Neuronal stem cell (in vitro differentiated cells): ENCODE measurements at regions not wholly inside any gene's neighbourhood (a gene's known extent, or its start where the extent isn't known, plus 50 kb on each side); places are given as distances from the start of the nearest gene placed in this dataset.

Experiments
- DNase-seq: peaks from one replicate; pipeline ENCODE4 v3.0.0-alpha.2; 2013; ENCODE audit warnings: low spot score
- H2AFZ ChIP-seq: one replicate; pipeline ENCODE4 v1.6.1; 2013; ENCODE audit warnings: mild to moderate bottlenecking, low read length, inconsistent platforms
- H2AK5ac ChIP-seq: 2 replicates; pipeline ENCODE4 v1.6.1; 2013; ENCODE audit warnings: low read depth, mild to moderate bottlenecking, inconsistent platforms, low read length, moderate library complexity, mixed read lengths
- H2BK120ac ChIP-seq: 2 replicates; pipeline ENCODE4 v1.6.1; 2013; ENCODE audit warnings: low read depth, mild to moderate bottlenecking, inconsistent platforms, low read length, moderate library complexity, mixed read lengths
- H2BK12ac ChIP-seq: one replicate; pipeline ENCODE4 v1.6.1; 2013; ENCODE audit warnings: low read length, inconsistent platforms
- H2BK15ac ChIP-seq: 2 replicates; pipeline ENCODE4 v1.6.1; 2013; ENCODE audit warnings: mild to moderate bottlenecking, low read length, inconsistent platforms, mixed read lengths
- H2BK5ac ChIP-seq: one replicate; pipeline ENCODE4 v1.6.1; 2013; ENCODE audit warnings: inconsistent platforms, mild to moderate bottlenecking, low read length, moderate library complexity
- H3K14ac ChIP-seq: one replicate; pipeline ENCODE4 v1.6.1; 2013; ENCODE audit warnings: low read length, inconsistent platforms
- H3K18ac ChIP-seq: 2 replicates; pipeline ENCODE4 v1.6.1; 2013; ENCODE audit warnings: low read length, inconsistent platforms
- H3K23ac ChIP-seq: 2 replicates; pipeline ENCODE4 v1.6.1; 2013; ENCODE audit warnings: low read depth, mild to moderate bottlenecking, mixed read lengths, low read length, inconsistent platforms; ENCODE audit not compliant: poor library complexity
- H3K27ac ChIP-seq: replicated peaks from 3 replicates; pipeline ENCODE4 v1.5.1; 2013; ENCODE audit warnings: low read length, inconsistent platforms
- H3K27me3 ChIP-seq, 3 experiments: 2 replicates each; pipeline ENCODE4 v1.6.1; 2013; ENCODE audit warnings: low read length in 3 of 3, mild to moderate bottlenecking in 2 of 3, inconsistent platforms in 1 of 3, low read depth in 1 of 3, mixed read lengths in 1 of 3, moderate library complexity in 1 of 3; ENCODE audit not compliant: control insufficient read depth in 3 of 3, insufficient read depth in 3 of 3
- H3K36me3 ChIP-seq, 2 donors: replicated peaks in 1 of 2; 2 replicates each; pipeline ENCODE4 v1.6.1; 2013; ENCODE audit warnings: low read length in 2 of 2; ENCODE audit not compliant: control insufficient read depth in 2 of 2, insufficient read depth in 2 of 2
- H3K4ac ChIP-seq: 2 replicates; pipeline ENCODE4 v1.6.1; 2013; ENCODE audit warnings: inconsistent platforms, mild to moderate bottlenecking, low read length, moderate library complexity
- H3K4me1 ChIP-seq, 2 donors: 1 replicate in 1 of 2; 2 replicates in 1 of 2; pipeline ENCODE4 v1.6.1; 2013; ENCODE audit warnings: low read length in 2 of 2, low read depth in 1 of 2; ENCODE audit not compliant: control insufficient read depth in 2 of 2, insufficient read depth in 1 of 2
- H3K4me2 ChIP-seq: one replicate; pipeline ENCODE4 v1.6.1; 2013; ENCODE audit warnings: mild to moderate bottlenecking, low read length, inconsistent platforms; ENCODE audit not compliant: insufficient read depth, poor library complexity, severe bottlenecking
- H3K4me3 ChIP-seq, 2 donors: 2 replicates each; pipeline ENCODE4 v1.5.1; 2013; ENCODE audit warnings: low read length in 2 of 2, mild to moderate bottlenecking in 2 of 2, inconsistent platforms in 1 of 2, moderate library complexity in 1 of 2
- H3K79me1 ChIP-seq: one replicate; pipeline ENCODE4 v1.6.1; 2013; ENCODE audit warnings: low read depth, mild to moderate bottlenecking, inconsistent platforms, low read length, moderate library complexity
- H3K9ac ChIP-seq: one replicate; pipeline ENCODE4 v1.6.1; 2013; ENCODE audit warnings: mild to moderate bottlenecking, low read depth, low read length, inconsistent platforms; ENCODE audit not compliant: poor library complexity
- H3K9me3 ChIP-seq, 2 donors: replicated peaks in 1 of 2; 2 replicates each; pipeline versions ENCODE3 to v1.6.1; 2013; ENCODE audit warnings: low read length in 2 of 2, mild to moderate bottlenecking in 2 of 2, inconsistent platforms in 1 of 2, low read depth in 1 of 2, mixed read lengths in 1 of 2, moderate library complexity in 1 of 2; ENCODE audit not compliant: control insufficient read depth in 2 of 2, insufficient read depth in 1 of 2
- H4K8ac ChIP-seq: one replicate; pipeline ENCODE4 v1.6.1; 2013; ENCODE audit warnings: low read depth, mild to moderate bottlenecking, inconsistent platforms, low read length, moderate library complexity
- H4K91ac ChIP-seq: one replicate; pipeline ENCODE4 v1.6.1; 2013; ENCODE audit warnings: low read length, low read depth, mild to moderate bottlenecking, inconsistent platforms; ENCODE audit not compliant: poor library complexity
- WGBS, 2 donors: extraction: QIAGEN DNeasy Blood & Tissue Kit; methylation state at CpG; one replicate each; pipeline ENCODE4 v1.1.7; 2013; ENCODE audit warnings: missing lambda C conversion rate in 2 of 2, mixed read lengths in 1 of 2; ENCODE audit not compliant: insufficient read length in 2 of 2, insufficient replicate concordance in 1 of 2; ENCODE audit errors: extremely low coverage in 2 of 2; 5-methylcytosine and 5-hydroxymethylcytosine counted together

DNA sequence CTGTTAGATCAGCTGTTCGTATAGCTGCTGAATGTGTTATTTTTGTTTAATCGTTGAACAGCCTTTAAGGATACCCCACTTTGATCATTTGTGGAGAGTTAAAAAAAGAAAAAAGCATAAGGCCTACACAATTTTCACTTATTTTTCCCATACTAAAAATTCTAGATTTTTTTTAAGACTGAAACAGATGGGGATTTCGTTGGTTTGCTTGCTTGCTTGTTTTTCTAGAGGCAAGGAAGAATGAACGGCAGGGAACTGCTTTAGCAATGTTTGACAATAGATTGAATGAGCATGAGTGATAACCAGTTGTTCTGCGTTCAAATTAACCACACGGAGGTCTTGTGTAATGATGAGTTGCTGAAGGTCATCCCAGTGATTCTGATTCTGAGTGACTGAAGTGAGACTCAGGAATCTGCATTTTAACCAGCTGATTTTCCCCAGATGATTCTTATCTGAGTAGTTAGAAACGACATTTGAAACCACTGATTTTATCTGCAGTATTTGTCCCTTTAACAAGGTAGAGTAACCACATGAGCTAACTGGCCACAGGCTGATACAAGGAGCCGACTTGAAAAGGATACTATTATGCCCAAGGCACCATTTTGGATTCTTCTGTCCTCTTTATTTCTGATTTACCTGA lies 85.9 kb downstream of the GPR37 start:
- no peak overlapping the region for H3K27ac ChIP-seq
- no peak overlapping the region for H2BK12ac ChIP-seq
- no peak overlapping the region for H2BK5ac ChIP-seq
- H3K4ac ChIP-seq: no peak overlapping the region
- no peaks in the 10 kb centered on the region for H3K27me3 ChIP-seq
- no peak overlapping the region for H2BK15ac ChIP-seq
- H3K18ac ChIP-seq: no peak overlapping the region
- no peak overlapping the region for H2AFZ ChIP-seq
- no peaks in the 10 kb centered on the region for H3K36me3 ChIP-seq
- H3K14ac ChIP-seq: no peak overlapping the region
- H3K9ac ChIP-seq: no peak overlapping the region
- no peak overlapping the region for H3K4me3 ChIP-seq
- WGBS, 2 donors: no CpG with 5 or more reads among the region's 8 CpGs
- no peak overlapping the region for H2AK5ac ChIP-seq
- no peak overlapping the region for H4K91ac ChIP-seq
- no peak overlapping the region for H2BK120ac ChIP-seq
- H3K4me2 ChIP-seq: no peak overlapping the region
- no peak overlapping the region for H4K8ac ChIP-seq
- no peaks in the 10 kb centered on the region for H3K79me1 ChIP-seq
- H3K9me3 ChIP-seq: no peaks in the 10 kb centered on the region
- no peak overlapping the region for H3K23ac ChIP-seq
- DNase-seq: no peak
- H3K4me1 ChIP-seq: no peaks in the 10 kb centered on the region

DNA sequence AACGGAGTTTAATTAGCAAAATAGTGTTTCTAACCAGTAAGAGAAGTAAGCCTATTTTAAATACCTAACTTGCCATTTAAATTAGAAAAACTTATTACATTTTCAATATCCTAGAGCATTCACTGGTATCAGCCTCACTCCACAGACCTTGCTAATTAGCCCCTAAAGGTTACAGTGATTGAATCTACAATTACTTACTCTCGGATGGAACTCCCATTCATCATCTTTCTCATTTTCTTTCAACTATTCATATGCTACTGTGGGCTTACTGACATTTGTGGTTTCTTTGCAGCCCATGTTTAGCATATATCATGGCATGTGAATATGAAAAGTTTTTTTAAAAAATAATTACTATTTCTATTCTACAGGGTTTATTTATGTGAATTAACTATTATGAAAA lies 86.4 kb downstream of the GPR37 start:
- no peak overlapping the region for H4K91ac ChIP-seq
- no peak overlapping the region for H2AFZ ChIP-seq
- no peak overlapping the region for H3K9ac ChIP-seq
- DNase-seq: no peak
- no peak overlapping the region for H2BK120ac ChIP-seq
- H3K14ac ChIP-seq: no peak overlapping the region
- H2BK15ac ChIP-seq: no peak overlapping the region
- H3K79me1 ChIP-seq: no peaks in the 10 kb centered on the region
- H3K4me2 ChIP-seq: no peak overlapping the region
- H2AK5ac ChIP-seq: no peak overlapping the region
- no CpG with 5 or more reads among the region's 2 CpGs for WGBS, 2 donors
- H3K4me1 ChIP-seq: no peaks in the 10 kb centered on the region
- no peaks in the 10 kb centered on the region for H3K36me3 ChIP-seq
- no peak overlapping the region for H3K27ac ChIP-seq
- H3K9me3 ChIP-seq: no peaks in the 10 kb centered on the region
- no peak overlapping the region for H2BK12ac ChIP-seq
- no peak overlapping the region for H3K4ac ChIP-seq
- no peak overlapping the region for H4K8ac ChIP-seq
- H3K4me3 ChIP-seq: no peak overlapping the region
- H3K23ac ChIP-seq: no peak overlapping the region
- no peaks in the 10 kb centered on the region for H3K27me3 ChIP-seq
- no peak overlapping the region for H2BK5ac ChIP-seq
- no peak overlapping the region for H3K18ac ChIP-seq

GRCh38 chr7:124674451-124674850 lies 91.1 kb downstream of the GPR37 start:
- no peaks in the 10 kb centered on the region for H3K79me1 ChIP-seq
- no peak overlapping the region for H3K4ac ChIP-seq
- no peak overlapping the region for H3K4me2 ChIP-seq
- no peak overlapping the region for H3K27ac ChIP-seq
- H3K36me3 ChIP-seq: no peaks in the 10 kb centered on the region
- H4K91ac ChIP-seq: no peak overlapping the region
- H4K8ac ChIP-seq: no peak overlapping the region
- H2BK5ac ChIP-seq: no peak overlapping the region
- no peak overlapping the region for H2BK12ac ChIP-seq
- H2BK120ac ChIP-seq: no peak overlapping the region
- no peak overlapping the region for H3K23ac ChIP-seq
- H3K14ac ChIP-seq: no peak overlapping the region
- H2BK15ac ChIP-seq: no peak overlapping the region
- H2AFZ ChIP-seq: no peak overlapping the region
- DNase-seq: no peak
- no peak overlapping the region for H3K9ac ChIP-seq
- no peaks in the 10 kb centered on the region for H3K4me1 ChIP-seq
- H3K9me3 ChIP-seq: no peaks in the 10 kb centered on the region
- H2AK5ac ChIP-seq: no peak overlapping the region
- H3K18ac ChIP-seq: no peak overlapping the region
- no CpG with 5 or more reads among the region's 1 CpG for WGBS, 2 donors
- H3K27me3 ChIP-seq: no peaks in the 10 kb centered on the region
- H3K4me3 ChIP-seq: no peak overlapping the region

DNA sequence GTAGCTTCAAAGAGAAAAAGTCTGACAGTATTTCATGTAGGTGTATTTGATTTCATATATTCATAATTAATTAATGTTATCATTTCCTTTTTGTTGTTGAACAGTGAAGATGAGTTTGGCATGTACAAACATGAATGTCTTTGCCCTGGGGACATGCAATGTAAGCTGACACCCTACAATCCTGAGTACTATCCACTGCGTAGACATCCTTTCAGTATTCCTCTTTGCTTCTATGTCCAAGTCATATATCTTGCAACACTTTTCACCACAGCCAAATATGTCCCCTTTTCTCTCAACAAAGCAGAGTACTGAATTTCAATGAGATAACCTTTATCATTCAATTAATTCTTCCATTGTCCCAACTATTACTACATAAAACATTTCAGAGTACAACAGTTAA lies 93.6 kb downstream of the GPR37 start:
- Histone ChIP-seq H2AFZ (no peak overlapping the region), H3K27ac (no peak overlapping the region), H3K36me3 (no peaks in the 10 kb centered on the region), H3K9me3 (no peaks in the 10 kb centered on the region), H3K14ac (no peak overlapping the region), H2BK120ac (no peak overlapping the region), H3K27me3 (no peaks in the 10 kb centered on the region), H2BK15ac (no peak overlapping the region), H3K23ac (no peak overlapping the region), H4K91ac (no peak overlapping the region), H3K79me1 (no peaks in the 10 kb centered on the region), H2AK5ac (no peak overlapping the region), H3K9ac (no peak overlapping the region), H3K18ac (no peak overlapping the region), H4K8ac (no peak overlapping the region), H2BK12ac (no peak overlapping the region), H2BK5ac (no peak overlapping the region), H3K4me3 (no peak overlapping the region), H3K4me1 (no peaks in the 10 kb centered on the region), H3K4ac (no peak overlapping the region), H3K4me2 (no peak overlapping the region)
- DNase-seq: no peak
- WGBS, 2 donors: no CpG with 5 or more reads among the region's 1 CpG
